ENCODE measurements at regions not wholly inside any gene's neighbourhood (a gene's known extent, or its start where the extent isn't known, plus 50 kb on each side); places are given as distances from the start of the nearest gene placed in this dataset.

GRCh38 chr16:35198223-35199199 is 1739.1 kb downstream of the TP53TG3F start:
- no peak for TF ChIP-seq YY1 (IDR thresholded peaks at IDR 0.05; ENCODE audit: insufficient read depth, insufficient read length)
- TF ChIP-seq SUZ12 (IDR thresholded peaks at IDR 0.05; ENCODE audit: extremely low read depth, insufficient read depth, insufficient read length) = no peak
- TF ChIP-seq ZNF274 (IDR thresholded peaks at IDR 0.05; ENCODE audit: low read depth, low read length) = no peak

All from NT2/D1 (cell line).